RPMI8226 (cell line): ENCODE measurements at regions not wholly inside any gene's neighbourhood (a gene's known extent, or its start where the extent isn't known, plus 50 kb on each side); places are given as distances from the start of the nearest gene placed in this dataset.
"Not testable (repeated sequence)": the region's sequence is repeated elsewhere in the genome, so short reads cannot be mapped to it uniquely, and the experiment has no call there.

Experiments used
- DNase-seq: peaks from one replicate; pipeline ENCODE4 v3.0.0-alpha.2; 2015

DNA sequence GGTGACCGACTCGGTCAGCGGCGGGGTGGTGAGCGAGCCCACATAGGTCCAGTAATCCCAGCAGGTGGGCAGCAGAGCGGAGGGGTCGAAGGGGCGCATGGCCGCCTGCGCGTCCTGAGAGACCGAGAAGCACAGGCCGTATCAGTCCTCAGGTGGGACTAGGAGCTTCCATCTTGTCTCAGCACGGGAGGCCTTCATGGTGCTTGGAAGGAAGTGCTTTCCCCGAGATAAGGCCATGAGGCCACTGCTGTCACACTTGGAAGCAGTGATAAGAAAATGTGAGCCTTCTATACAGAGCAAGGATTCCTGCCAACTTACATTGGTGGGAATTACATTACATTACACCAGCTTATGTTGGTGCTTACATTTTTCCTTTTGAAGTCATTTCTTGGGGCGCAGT is 62.6 kb upstream of the METTL9 start:
- DNase-seq = not testable (repeated sequence)

DNA sequence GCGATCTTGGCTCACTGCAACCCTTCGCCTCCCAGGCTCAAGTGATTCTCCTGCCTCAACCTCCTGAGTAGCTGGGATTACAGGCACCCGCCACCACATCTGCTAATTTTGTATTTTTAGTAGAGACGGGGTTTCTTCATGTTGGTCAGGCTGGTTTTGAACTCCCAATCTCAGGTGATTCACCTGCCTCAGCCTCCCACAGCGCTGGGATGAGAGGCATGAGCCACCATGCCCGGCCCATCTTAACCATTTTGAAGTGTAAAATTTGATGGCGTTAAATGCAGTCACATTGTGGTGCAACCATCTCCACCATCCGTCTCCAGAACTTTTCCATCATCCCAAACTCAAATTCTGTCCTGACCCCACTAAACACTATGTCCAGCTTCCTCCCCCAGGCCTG is 61.8 kb upstream of the METTL9 start:
- DNase-seq = not testable (repeated sequence)

DNA sequence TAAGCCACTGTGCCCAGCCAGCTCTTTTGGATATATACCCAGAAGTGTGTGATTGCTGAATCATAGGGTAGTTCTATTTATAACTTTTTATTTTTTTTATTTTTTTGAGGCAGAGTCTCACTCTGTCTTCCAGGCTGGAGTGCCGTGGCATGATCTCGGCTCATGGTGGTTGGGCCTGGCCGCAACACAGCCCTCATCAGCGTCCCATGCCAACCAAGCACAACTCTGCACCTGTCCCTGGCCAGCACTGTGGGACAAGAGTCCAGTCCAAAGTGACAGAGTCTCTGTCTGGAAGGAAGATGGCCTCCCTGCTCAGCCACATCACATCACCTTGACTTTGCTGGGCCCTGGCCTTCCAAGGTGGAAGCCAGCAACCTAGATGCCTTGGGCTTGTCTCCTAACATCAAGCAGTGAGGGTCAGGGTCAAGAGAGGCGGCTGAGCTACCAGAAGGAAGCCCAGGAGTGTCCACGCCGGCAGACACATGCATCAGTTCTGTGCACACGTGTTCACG is 60.2 kb upstream of the METTL9 start:
- not testable (repeated sequence) for DNase-seq

DNA sequence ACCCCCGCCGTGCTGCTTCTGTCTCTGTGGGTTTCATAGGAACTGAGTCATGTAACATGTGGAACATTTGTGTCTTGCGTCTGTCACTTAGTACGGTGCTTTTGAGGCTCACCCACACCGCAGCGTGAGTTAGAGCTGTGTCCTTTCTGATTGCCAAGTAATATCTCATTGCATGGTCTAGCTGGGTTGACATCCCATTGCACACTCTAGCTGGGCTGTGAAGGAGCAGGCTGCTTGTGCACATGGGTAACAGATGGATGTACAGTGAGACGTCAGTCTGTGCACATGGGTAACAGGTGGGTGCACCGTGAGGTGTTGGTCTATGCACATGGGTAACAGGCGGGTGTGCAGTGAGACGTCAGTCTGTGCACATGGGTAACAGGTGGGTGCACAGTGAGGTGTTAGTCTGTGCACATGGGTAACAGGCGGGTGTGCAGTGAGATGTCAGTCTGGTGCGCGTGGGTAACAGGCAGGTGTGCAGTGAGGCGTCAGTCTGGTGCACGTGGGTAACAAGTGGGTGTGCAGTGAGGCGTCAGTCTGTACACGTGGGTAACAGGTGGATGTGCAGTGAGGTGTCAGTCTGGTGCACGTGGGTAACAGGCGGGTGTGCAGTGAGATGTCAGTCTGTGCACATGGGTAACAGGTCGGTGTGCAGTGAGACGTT is 58.5 kb upstream of the METTL9 start:
- peak; percentile 12 for DNase-seq

DNA sequence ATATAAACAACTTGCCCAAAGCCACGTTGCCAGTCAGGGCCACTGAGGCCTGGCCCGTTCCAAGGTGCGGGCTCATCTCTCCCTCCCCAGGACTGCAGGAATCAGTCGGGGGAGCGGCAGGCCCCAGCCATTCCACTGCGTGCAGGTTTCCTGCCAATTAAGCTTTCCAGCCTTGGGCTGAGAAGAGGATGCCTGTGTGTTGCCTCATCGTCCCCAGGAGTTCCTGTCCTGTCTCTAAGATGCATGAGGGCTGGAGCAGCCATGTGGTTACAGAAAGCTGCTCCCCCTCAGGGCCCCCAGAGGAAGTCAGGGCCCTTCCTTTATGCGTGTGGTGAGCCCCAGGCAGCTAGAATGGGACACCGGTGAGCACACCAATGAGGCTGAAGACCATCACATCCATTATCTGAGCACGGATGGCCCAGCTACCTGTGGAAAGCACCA is 57.7 kb upstream of the METTL9 start:
- not testable (repeated sequence) for DNase-seq

DNA sequence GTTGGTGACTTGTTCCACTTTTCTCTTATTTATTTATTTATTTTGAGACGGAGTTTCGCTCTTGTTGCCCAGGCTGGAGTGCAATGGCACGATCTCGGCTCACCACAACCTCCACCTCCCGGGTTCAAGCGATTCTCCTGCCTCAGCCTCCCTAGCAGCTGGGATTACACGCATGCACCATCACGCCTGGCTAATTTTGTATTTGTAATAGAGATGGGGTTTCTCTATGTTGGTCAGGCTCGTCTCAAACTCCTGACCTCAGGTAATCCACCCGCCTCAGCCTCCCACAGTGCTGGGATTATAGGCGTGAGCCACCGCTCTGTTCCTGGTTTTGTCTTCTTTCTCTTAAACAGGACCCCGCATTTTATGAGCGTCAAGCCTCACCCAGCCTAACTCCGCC is 57.3 kb upstream of the METTL9 start:
- DNase-seq = not testable (repeated sequence)

DNA sequence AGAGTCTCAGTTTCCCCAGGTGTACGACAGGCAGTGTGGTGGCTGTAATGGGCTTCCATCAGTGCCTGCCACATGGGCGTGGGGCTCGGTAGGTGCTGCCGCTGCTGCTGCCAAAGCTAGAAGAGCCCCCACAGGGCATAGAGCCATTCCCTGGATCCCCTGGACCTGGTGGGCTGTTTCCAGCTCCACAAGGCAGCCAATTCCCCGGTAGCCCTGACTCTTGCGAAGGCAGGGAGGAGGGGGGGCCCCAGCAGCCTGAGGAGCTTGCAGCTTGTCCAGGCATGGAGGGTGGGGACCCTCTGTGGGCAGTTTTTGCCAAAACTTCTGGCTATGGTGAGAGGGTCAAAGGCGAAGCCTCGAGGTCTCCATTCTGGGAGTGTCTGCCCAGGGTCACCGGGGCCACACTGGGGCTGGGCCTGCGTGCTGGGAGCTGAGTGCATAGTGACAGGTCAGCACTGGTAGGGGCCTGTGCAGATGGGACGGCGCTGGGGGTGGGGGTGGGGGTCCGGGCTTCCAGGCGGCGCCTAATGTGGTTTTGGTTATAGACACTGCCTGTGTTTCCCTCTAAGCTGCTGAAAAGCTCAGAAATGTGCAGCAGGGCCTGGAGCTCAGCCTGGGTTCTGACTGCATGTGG is 56.8 kb upstream of the METTL9 start:
- not testable (repeated sequence) for DNase-seq

DNA sequence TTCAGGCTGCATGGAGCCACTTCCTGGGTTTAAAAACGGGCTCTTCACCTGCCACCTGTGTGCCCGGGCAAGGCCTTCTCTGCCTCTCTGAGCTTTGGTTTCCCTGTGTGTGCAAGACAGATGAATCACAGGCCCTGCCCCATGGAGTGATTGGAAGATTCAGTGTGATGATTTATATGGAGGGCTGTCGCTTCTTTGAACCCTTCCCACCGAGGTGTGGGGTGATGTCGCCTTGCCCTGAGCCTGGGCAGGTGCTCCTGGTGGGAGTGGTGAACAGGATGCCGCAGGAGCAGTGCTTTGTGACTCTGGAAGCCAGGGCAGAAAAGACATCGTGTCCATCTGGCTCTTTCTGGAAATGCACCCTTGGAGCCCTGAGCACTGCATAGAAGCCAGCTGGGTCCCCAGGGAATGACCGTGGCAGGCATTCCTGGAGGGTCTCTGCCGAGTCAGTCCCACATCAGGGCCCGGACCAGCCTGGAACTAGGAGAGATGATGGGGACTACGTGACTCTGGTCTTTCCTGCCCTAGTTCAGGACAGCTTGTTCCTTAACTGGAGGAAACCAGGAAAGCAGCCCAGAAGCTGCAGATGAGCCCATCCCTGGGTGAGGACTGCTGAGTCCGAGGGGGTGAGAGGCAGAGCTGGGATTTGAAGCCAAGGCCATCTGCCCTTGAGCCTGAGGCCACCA is 56.1 kb upstream of the METTL9 start:
- not testable (repeated sequence) for DNase-seq

DNA sequence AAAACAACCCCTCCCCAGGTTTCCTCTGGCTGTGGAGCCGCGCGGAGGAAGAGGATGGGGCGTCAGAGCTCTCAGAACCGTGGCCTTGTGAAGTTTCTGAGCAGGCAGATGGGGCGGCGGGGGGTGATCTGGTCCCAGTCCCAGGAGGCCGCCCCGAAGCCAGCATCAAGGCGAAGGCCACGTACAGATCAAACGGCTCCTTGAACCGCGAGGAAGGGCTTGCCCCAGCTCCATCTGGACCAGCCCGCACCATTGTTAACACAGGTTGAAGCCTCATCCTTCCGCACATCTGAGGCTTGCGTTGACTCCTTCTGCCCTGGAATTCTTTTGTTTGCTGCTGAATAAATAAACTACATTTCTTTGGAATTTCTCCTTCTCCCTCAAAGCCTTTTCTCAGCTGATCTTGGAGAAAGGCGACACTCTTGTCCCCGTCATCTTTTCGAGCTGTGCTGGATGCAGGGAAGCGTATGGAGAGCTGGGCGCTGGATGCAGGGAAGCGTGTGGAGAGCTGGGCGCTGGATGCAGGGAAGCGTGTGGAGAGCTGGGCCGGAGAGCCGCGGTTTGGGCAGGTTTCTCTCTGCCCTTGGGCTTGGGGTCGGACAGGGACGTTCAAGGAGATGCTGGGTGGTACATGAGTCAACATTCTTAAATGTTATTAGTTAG is 53.6 kb upstream of the METTL9 start:
- not testable (repeated sequence) for DNase-seq

DNA sequence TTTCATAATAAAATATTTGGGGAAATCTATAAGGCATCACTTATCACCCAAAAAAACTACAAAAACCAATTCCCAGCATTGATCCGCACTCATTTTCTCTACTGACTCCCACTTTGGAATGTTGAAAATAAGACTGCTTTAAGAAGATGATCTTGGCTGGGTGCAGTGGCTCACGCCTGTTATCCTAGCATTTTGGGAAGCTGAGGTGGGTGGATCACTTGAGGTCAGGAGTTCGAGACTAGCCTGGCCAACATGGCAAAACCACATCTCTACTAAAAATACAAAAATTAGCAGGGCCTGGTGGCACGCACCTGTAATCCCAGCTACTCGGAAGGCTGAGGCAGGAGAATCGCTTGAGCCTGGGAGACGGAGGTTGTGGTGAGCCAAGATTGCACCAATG is 50.0 kb upstream of the METTL9 start:
- DNase-seq = not testable (repeated sequence)
